Endothelial cell (in vitro differentiated cells): ENCODE measurements at regions not wholly inside any gene's neighbourhood (a gene's known extent, or its start where the extent isn't known, plus 50 kb on each side); places are given as distances from the start of the nearest gene placed in this dataset.

Experiments
- DNase-seq: peaks from one replicate; pipeline ENCODE4 v3.0.0; 2021; ENCODE audit warnings: low spot score
- H3K27ac Mint-ChIP-seq: one replicate; pipeline ENCODE4 v1.8.0; 2021; ENCODE audit warnings: mixed read lengths, inconsistent platforms; ENCODE audit not compliant: unreplicated experiment
- H3K27me3 Mint-ChIP-seq: one replicate; pipeline ENCODE4 v1.8.0; 2021; ENCODE audit warnings: mild to moderate bottlenecking, moderate library complexity, mixed read lengths, inconsistent platforms; ENCODE audit not compliant: unreplicated experiment
- H3K36me3 Mint-ChIP-seq: one replicate; pipeline ENCODE4 v1.8.0; 2021; ENCODE audit warnings: mild to moderate bottlenecking, low read depth, mixed read lengths, inconsistent platforms; ENCODE audit not compliant: unreplicated experiment
- H3K4me1 Mint-ChIP-seq: one replicate; pipeline ENCODE4 v1.8.0; 2021; ENCODE audit warnings: mild to moderate bottlenecking, mixed read lengths, inconsistent platforms; ENCODE audit not compliant: unreplicated experiment
- H3K4me3 Mint-ChIP-seq: one replicate; pipeline ENCODE4 v1.8.0; 2021; ENCODE audit warnings: mild to moderate bottlenecking, mixed read lengths, inconsistent platforms; ENCODE audit not compliant: unreplicated experiment
- H3K9me3 Mint-ChIP-seq: one replicate; pipeline ENCODE4 v1.8.0; 2021; ENCODE audit warnings: mixed read lengths, inconsistent platforms; ENCODE audit not compliant: unreplicated experiment
- CTCF ChIP-seq: fragments of 200-600 bp; sonication (generic); IDR thresholded peaks from one replicate; pipeline ENCODE4 v1.5.0; 2021; ENCODE audit warnings: antibody characterized with exemption; ENCODE audit not compliant: unreplicated experiment

GRCh38 chr6:148285205-148285604 is 57.4 kb upstream of the SASH1 start:
- Mint-ChIP-seq H3K9me3 (no peaks in the 10 kb centered on the region), H3K4me3 (no peak overlapping the region), H3K4me1 (peaks cover 8% of the 10 kb centered on the region), H3K27me3 (no peaks in the 10 kb centered on the region), H3K27ac (no peak overlapping the region), H3K36me3 (no peaks in the 10 kb centered on the region)
- no peak for DNase-seq
- TF ChIP-seq CTCF = no peak

- Mint-ChIP-seq H3K27me3 (no peaks in the 10 kb centered on the region), H3K36me3 (no peaks in the 10 kb centered on the region), H3K4me3 (no peak overlapping the region), H3K9me3 (no peaks in the 10 kb centered on the region), H3K27ac (no peak overlapping the region), H3K4me1 (peaks cover 10% of the 10 kb centered on the region)
- TF ChIP-seq CTCF = no peak
- DNase-seq = no peak
Measured at GRCh38 chr6:148286563-148286962, 56.1 kb upstream of the SASH1 start.

- Mint-ChIP-seq H3K27ac (no peak overlapping the region), H3K27me3 (no peaks in the 10 kb centered on the region), H3K36me3 (no peaks in the 10 kb centered on the region), H3K4me1 (peaks cover 15% of the 10 kb centered on the region), H3K4me3 (no peak overlapping the region), H3K9me3 (no peaks in the 10 kb centered on the region)
- TF ChIP-seq CTCF = no peak
- DNase-seq = no peak
Measured at GRCh38 chr6:148287623-148288333, 54.9 kb upstream of the SASH1 start.

GRCh38 chr6:148288541-148288940 is 54.1 kb upstream of the SASH1 start:
- Mint-ChIP-seq H3K36me3 (no peaks in the 10 kb centered on the region), H3K27ac (no peak overlapping the region), H3K4me3 (no peak overlapping the region), H3K4me1 (peaks cover 15% of the 10 kb centered on the region), H3K27me3 (no peaks in the 10 kb centered on the region), H3K9me3 (no peaks in the 10 kb centered on the region)
- DNase-seq = no peak
- TF ChIP-seq CTCF = no peak

GRCh38 chr6:148289153-148289552 is 53.5 kb upstream of the SASH1 start:
- no peak for DNase-seq
- Mint-ChIP-seq H3K36me3 (no peaks in the 10 kb centered on the region), H3K27ac (no peak overlapping the region), H3K27me3 (no peaks in the 10 kb centered on the region), H3K9me3 (no peaks in the 10 kb centered on the region), H3K4me3 (no peak overlapping the region), H3K4me1 (peaks cover 15% of the 10 kb centered on the region)
- TF ChIP-seq CTCF = no peak
